Loucy (cell line): ENCODE measurements at regions not wholly inside any gene's neighbourhood (a gene's known extent, or its start where the extent isn't known, plus 50 kb on each side); places are given as distances from the start of the nearest gene placed in this dataset.

Experiments
- CTCF ChIP-seq: fragments of 200-600 bp; sonication (generic); conservative IDR thresholded peaks from 2 replicates; pipeline ENCODE4 v1.5.1; 2014; ENCODE audit warnings: mild to moderate bottlenecking, antibody characterized with exemption, low read length
- EZH2phosphoT487 ChIP-seq: fragments of 200-600 bp; IDR thresholded peaks from 2 replicates; pipeline ENCODE4 v1.6.1; 2018; ENCODE audit warnings: antibody characterized with exemption, mild to moderate bottlenecking, moderate library complexity, borderline replicate concordance

DNA sequence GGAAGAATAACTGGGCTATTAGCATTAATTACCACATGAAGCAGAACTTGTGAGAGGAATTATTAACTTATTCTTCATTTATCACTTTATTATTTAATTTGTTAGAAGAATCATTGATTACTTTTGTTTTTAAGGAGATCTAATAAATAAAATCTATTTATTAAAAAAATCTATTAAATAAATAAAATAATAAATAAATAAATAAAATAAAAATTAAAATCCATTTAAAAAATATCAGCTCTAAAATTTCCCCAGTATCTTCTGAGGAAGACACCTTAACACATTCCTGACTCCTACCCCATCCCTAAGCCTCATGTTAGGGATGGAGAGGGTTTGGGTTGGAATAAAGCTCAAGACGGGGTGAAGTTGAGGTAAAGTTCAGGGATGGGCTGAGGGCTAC, 231.4 kb downstream of the CLIC5 start:
- TF ChIP-seq CTCF = no peak
- no peak for TF ChIP-seq EZH2phosphoT487
